ENCODE measurements at regions not wholly inside any gene's neighbourhood (a gene's known extent, or its start where the extent isn't known, plus 50 kb on each side); places are given as distances from the start of the nearest gene placed in this dataset.

DNA sequence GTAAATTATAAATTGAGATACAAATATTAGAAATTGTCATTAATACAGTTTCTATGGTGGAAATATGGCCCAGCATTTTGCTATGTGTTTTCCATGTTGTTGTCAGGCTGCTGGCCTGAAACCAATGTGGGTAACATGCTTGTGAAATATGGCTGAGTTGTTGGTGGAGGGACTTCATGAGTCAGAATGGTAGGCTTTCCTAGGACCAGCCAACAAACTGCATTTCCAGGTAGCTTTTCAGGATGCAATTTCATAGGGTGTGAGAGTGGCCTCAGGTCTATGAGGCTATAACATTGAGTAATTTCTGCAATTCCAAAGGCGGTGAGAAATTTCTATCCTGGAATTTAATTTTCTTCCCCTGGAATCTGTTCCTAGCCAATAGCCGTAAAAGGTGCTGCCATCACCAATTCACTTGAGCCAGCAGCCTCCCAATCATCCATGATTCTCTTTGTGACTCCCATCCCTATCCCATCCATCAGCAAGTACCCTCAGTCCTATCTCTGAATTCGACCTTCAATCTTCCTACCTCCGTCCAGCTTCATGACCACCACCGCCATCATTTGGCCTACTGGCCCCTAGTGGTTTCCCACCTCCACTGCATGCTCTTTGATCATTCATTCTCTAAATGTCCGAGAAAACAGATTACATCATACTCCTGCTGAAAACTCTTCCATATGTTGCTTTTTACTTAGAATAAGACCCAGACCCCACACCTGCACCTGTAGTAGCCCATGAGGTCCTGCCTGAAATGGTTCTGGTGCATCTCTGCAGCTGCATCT is 276.6 kb upstream of the CFAP20DC start:
- DNase-seq = no peak

DNA sequence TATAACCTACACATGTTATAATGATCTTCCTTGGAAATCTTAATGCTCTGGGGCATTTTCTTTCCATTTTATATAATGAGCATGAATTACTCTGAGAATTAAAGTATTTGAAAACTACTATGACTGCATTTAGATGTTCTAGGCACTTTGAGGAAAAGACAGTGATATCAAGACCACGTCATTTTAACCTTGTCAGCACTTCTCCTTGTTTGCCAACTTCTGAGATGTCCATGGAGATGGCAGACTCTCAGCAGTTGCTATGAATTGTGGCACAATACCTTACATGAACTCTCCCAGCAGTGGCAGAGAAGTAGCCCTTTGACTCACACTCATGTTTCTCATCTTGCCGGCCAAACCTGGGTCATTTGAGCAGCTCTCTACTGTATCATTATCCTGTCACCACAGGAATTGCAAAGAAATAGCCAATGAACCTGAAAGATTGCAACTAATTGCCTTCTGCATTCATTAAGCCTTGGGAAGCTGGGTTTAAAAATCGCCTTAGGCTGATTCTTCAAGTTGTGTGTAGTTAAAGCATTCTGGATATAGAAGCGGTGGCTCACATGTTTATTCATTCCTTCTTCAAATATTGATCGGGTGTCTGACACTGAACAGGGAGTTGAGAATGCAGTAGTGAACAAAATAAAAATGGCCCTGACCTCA is 272.2 kb upstream of the CFAP20DC start:
- no peak for DNase-seq

GRCh38 chr3:59320080-59320479 is 270.3 kb upstream of the CFAP20DC start:
- no peak for DNase-seq

- DNase-seq = no peak
Observed at GRCh38 chr3:59319442-59319841, 269.6 kb upstream of the CFAP20DC start.

DNA sequence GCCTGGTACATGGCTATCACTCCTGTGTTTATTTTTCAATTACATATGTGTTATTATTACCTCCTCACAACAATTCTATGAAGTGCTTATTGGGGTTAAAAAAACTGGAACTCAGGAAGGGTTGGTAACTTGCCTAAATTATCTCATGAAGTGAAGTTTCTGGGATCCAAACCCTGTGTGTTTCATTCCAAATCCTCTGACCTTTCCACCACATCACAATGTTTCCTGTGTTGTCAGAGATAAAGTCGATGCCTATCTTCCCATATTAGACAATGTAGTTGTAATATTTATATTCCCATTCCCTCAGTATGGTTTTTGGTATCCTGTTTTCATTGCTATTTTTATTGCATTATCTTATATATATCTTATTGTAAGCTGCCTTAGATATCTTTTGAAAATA is 269.1 kb upstream of the CFAP20DC start:
- DNase-seq = no peak

DNA sequence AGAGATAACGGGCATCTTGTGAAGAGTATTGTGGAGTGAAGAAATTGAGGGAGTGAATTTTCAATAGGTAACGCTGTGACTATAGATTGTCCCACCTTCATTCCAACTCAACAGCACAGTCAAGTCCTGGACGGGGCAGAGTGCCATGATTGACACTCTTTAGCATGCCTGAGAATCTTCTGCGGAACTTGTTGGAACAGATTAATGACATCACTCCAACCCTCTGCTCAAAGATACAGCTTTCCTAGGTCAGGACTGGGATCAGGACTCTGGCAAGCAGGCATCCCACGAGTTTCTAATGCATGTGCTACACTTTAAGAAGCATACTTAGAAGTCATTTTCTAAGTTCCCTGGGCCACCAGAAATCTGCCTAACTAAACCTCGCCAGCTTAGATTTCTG is 267.6 kb upstream of the CFAP20DC start:
- no peak for DNase-seq

DNA sequence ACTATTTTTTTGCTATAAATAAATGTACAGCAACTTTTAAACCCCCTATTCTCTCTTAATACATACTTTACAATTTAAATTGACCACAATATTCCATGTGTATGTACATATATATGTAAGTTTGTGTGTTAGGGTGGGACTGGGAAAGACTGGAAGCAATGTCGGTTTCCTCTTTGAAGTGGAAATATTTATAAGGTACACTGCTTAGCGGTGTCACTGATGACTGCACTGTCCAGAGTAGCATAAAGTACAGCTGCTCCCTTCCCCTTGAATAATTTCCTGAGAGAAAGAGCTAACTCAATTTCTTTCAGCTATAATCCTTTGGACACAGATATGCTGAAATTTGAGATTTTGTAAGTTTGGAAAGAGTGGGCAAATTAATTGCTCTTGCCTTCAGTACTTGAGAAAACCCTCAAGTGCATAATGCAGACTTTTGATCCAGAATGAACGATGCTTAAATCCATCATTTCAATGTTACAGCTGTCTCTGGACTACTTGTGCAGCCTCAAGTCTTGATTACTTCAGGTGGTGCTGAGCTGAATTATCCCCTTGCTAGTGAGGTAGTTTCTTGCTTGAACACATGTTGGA is 267.0 kb upstream of the CFAP20DC start:
- no peak for DNase-seq

- DNase-seq = peak; percentile 73
Observed at GRCh38 chr3:59313365-59313764, 263.5 kb upstream of the CFAP20DC start.

GRCh38 chr3:59311231-59311630 is 261.4 kb upstream of the CFAP20DC start:
- DNase-seq = no peak

GRCh38 chr3:59310736-59311135 is 260.9 kb upstream of the CFAP20DC start:
- DNase-seq = peak; percentile 24

DNA sequence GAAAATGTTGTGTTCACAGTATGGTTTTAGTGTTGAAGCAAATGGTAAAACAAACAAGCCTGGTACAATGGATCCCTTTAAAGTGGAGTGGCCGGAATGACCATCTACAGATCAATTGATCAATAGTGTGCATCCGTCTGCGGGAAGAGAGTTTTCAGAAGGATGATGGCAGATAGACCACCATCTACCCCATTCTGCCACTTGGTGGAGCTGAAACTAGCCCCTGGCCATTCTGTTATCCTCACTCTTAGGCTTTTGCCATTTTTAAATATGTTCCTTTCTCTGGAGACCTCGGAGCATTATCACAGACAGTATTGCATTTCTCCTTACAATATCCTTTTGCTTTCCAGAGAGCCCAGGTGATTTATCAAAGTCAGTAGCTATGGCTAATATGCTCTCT is 258.9 kb upstream of the CFAP20DC start:
- DNase-seq = no peak

DNA sequence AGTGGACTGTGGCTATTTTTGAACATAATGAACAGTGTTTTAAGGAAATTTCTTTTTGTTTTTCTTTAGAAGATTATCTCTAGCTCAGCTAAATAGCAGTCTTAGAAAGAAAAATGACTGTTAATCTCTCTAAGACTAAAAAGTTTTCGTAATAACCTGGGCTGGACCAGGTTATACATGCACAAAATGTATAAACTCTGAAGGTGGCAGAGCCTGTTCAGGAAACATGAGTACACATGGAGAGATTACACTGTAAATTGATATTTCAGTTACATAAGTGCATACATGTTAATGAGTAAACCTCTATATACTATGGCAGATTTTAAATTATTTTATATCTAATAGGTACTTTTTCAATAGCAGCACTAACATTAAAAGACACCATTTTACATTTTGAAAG is 258.2 kb upstream of the CFAP20DC start:
- DNase-seq = no peak

DNA sequence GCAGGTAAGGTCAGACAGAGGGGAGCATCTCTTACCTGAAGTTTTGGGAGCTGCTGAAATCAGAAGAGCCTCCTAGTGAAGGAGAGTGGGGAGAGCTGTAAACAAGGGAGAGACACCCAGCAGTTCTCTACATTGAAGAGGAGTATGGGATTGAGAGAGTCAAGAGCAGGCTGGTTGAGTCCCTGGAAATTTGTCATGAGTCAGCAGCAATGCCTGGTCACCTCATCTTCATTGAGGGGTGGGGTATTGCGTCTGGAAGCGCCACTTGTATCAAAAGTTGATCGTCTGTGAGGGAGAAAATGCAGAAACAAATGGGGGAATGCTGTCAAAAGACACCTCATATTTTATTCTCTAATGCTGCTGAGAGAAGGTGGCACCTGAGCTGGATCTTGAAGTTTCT is 256.6 kb upstream of the CFAP20DC start:
- no peak for DNase-seq

GRCh38 chr3:59304296-59304695 is 254.5 kb upstream of the CFAP20DC start:
- no peak for DNase-seq

DNA sequence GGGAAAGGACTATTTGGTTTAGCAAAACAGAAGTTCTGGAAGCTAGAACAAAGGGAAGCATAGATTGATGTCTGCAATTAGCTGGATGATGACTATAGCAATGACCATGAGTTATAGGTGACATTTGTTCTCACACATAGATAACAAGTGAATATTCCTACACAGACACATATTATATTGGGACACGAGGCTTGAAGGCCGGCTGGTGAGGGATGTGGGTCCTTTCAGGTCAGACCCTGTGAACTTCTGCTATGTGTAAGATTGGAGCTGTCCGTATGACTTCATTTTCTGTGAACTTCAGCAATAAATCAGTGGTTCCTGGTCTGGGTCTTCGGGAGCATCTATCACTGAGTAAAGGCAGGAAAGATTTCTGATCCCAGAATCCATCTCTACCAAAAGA is 253.6 kb upstream of the CFAP20DC start:
- DNase-seq = no peak

DNA sequence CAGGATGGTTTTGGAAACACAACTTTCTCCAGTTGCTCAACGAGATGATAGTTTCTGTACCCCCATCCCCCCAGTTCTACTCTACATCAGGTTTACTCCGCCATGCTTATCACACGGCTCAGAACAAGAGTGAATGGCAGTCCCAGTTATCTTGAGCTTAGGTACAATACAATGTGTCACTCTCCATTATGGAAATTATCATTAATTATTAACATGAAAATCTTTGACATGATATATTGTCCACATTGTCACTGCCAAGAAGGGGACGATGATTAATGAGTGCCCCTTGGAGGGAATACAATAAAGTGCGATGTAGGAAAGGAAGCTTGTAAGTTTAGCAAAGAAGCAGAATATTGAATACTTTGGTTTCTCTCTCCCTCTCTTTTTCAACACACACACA is 252.6 kb upstream of the CFAP20DC start:
- DNase-seq = no peak

DNA sequence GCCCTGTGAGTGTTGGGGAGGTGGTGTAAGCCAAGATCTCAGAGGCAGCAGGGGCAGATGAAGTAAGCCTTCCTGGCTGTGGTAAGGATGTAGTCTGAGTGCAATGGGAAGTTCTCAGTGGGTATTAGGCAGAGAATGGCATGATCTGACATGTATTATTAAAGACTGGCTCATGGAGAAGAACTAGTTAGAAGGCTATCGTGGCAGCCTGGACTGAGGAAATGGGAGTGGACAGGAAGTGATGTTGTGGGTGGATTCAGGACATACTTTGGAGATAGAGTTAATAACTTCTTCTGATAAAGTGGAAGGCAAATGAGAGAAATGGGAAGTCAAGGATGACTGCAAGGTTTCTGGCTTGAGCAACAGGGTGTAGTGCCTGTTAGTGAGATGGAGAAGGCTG is 250.9 kb upstream of the CFAP20DC start:
- DNase-seq = no peak

GRCh38 chr3:59299561-59299960 is 249.7 kb upstream of the CFAP20DC start:
- no peak for DNase-seq

DNA sequence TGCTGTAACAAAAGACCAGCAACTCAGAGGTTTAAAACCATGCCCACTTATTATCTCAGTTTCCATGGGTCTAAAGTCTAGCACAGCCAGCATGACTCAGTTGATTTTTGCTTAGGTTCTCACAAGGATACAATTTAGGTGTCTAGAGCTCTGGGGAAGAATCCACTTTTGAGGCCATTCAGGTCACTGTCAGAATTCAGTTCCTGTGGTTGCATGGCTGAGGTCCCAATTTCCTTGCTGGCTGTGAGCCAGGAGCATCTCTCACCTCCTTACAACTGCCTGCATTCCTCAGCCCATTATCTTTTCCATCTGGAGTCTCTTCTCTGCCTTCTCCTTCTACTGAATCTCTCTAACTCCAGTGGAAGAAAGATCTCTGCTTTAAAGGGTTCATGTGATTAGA is 240.5 kb upstream of the CFAP20DC start:
- no peak for DNase-seq

GRCh38 chr3:59289831-59290230 is 240.0 kb upstream of the CFAP20DC start:
- DNase-seq = no peak

DNA sequence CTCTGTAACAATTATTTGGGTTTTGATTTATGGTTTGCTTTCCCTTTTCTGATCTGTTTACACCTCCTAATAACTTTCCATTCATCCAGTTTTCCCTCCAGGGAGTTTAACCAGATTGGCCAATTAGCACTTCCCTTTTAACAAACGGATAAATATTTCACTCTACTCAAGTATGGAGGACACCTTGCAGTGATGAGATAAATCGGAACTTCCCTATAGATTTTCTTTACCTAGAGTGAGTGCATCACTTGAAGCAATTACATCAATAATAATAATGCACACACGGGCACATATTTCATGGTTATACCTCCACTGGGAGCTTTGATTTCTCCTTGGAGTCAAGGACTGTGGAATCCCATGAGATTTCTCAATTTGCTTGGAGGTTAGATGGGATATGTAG is 239.1 kb upstream of the CFAP20DC start:
- DNase-seq = no peak

- DNase-seq = peak; percentile 83
Observed at GRCh38 chr3:59286791-59287531, 237.1 kb upstream of the CFAP20DC start.

- no peak for DNase-seq
Observed at GRCh38 chr3:59285560-59285959, 235.7 kb upstream of the CFAP20DC start.

- no peak for DNase-seq
Observed at GRCh38 chr3:59284926-59285325, 235.1 kb upstream of the CFAP20DC start.
